DND-41 (cell line): ENCODE measurements at regions not wholly inside any gene's neighbourhood (a gene's known extent, or its start where the extent isn't known, plus 50 kb on each side); places are given as distances from the start of the nearest gene placed in this dataset.

Experiments used
- EZH2 ChIP-seq: IDR thresholded peaks from 3 replicates; pipeline ENCODE4 v1.6.1; 2012; ENCODE audit warnings: borderline replicate concordance, low read depth, mild to moderate bottlenecking, moderate library complexity, low read length, inconsistent platforms; ENCODE audit not compliant: severe bottlenecking
- TF ChIP-seq, protein P1 (sequence below): IDR thresholded peaks from 2 replicates; pipeline ENCODE4 v1.5.1; 2012; ENCODE audit warnings: borderline replicate concordance, low read length, moderate library complexity, mild to moderate bottlenecking; ENCODE audit not compliant: poor library complexity, severe bottlenecking; ENCODE audit errors: extremely low read depth

DNA sequence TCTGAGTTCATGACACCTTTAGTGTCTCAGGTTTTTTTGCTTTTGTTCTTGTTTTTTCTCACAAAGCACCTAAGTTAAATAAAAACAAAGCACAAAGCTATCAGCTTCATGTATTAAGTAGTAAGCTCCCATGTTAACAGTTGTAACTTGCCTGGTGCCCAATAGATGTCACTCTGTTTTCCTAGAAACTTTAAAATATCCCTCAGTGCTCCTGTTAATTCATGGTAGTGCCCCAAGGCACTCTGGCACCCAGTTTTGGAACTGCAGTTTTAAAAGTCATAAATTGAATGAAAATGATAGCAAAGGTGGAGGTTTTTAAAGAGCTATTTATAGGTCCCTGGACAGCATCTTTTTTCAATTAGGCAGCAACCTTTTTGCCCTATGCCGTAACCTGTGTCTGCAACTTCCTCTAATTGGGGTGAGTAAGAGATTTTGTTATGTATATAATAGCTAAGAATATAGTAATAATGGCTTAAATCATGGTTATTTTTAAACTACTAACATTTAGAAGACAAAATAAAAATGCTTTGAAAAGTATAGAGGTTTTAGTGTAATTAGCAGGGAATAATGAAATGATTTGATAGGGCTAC lies 555.0 kb upstream of the TMEFF2 start:
- TF ChIP-seq, protein P1, sequence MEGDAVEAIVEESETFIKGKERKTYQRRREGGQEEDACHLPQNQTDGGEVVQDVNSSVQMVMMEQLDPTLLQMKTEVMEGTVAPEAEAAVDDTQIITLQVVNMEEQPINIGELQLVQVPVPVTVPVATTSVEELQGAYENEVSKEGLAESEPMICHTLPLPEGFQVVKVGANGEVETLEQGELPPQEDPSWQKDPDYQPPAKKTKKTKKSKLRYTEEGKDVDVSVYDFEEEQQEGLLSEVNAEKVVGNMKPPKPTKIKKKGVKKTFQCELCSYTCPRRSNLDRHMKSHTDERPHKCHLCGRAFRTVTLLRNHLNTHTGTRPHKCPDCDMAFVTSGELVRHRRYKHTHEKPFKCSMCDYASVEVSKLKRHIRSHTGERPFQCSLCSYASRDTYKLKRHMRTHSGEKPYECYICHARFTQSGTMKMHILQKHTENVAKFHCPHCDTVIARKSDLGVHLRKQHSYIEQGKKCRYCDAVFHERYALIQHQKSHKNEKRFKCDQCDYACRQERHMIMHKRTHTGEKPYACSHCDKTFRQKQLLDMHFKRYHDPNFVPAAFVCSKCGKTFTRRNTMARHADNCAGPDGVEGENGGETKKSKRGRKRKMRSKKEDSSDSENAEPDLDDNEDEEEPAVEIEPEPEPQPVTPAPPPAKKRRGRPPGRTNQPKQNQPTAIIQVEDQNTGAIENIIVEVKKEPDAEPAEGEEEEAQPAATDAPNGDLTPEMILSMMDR = peak; percentile 44
- TF ChIP-seq EZH2 = no peak
